GM12864 (cell line): ENCODE measurements at regions not wholly inside any gene's neighbourhood (a gene's known extent, or its start where the extent isn't known, plus 50 kb on each side); places are given as distances from the start of the nearest gene placed in this dataset.

Source experiments
- DNase-seq: peaks from one replicate; pipeline ENCODE4 v3.0.0-alpha.2; 2011; ENCODE audit warnings: low read depth
- H3K4me3 ChIP-seq: 2 replicates; pipeline ENCODE4 v1.5.1; 2011; ENCODE audit warnings: mild to moderate bottlenecking, low read depth, low read length, control low read depth
- CTCF ChIP-seq: IDR thresholded peaks from 2 replicates; pipeline ENCODE4 v1.5.1; 2011; ENCODE audit warnings: low read depth, mild to moderate bottlenecking, moderate library complexity, low read length, control low read depth, inconsistent platforms; ENCODE audit errors: missing control alignments

GRCh38 chr13:103931331-103931845 is 865.2 kb upstream of the SLC10A2 start:
- no peak for TF ChIP-seq CTCF
- DNase-seq, result no peak
- H3K4me3 ChIP-seq, result no peak overlapping the region

GRCh38 chr13:103926118-103926517 is 859.9 kb upstream of the SLC10A2 start:
- no peak for TF ChIP-seq CTCF
- no peak for DNase-seq
- no peak overlapping the region for H3K4me3 ChIP-seq

GRCh38 chr13:103908911-103909310 is 842.7 kb upstream of the SLC10A2 start:
- DNase-seq, result no peak
- no peak overlapping the region for H3K4me3 ChIP-seq
- no peak for TF ChIP-seq CTCF

DNA sequence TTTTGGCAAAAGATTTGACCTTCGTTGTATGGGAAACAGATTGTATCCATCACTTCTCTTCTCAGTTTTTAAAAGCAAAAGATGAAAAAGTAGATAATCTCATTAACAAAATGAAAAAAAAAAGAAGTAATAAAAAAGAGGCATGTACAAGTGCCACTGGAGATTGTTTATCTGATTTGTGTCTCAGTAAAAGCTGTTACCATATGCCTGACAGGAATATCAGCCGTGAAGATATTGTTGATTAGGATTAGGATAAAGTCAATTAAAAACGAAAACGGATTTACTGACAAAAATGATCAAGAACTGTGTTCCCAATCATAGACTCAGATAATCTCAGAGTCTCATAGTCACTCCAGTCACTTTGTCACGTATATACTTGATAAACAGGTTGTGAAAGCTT is 842.1 kb upstream of the SLC10A2 start:
- no peak overlapping the region for H3K4me3 ChIP-seq
- no peak for TF ChIP-seq CTCF
- DNase-seq, result no peak

DNA sequence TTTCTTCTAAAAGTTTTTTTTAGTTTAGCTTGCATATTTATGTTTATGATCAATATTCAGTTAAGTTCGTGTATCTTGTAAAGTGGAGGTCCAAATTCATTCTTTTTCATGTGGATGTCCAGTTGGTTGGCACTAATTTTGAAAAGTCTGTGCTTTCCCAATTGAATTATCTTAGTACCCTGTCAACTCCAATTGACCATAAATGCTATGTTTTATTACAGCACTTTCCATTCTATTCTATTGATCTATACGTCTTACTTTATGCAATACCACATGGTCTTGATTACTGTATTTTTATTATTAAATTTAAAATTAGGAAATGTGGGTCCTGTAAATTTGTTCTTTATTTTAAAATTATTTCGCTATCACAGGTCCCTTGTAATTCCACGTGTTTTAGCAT is 837.6 kb upstream of the SLC10A2 start:
- H3K4me3 ChIP-seq, result no peak overlapping the region
- no peak for DNase-seq
- TF ChIP-seq CTCF, result no peak

- DNase-seq, result no peak
- H3K4me3 ChIP-seq, result no peak overlapping the region
- no peak for TF ChIP-seq CTCF
Observed at GRCh38 chr13:103898481-103898880, 832.3 kb upstream of the SLC10A2 start.

DNA sequence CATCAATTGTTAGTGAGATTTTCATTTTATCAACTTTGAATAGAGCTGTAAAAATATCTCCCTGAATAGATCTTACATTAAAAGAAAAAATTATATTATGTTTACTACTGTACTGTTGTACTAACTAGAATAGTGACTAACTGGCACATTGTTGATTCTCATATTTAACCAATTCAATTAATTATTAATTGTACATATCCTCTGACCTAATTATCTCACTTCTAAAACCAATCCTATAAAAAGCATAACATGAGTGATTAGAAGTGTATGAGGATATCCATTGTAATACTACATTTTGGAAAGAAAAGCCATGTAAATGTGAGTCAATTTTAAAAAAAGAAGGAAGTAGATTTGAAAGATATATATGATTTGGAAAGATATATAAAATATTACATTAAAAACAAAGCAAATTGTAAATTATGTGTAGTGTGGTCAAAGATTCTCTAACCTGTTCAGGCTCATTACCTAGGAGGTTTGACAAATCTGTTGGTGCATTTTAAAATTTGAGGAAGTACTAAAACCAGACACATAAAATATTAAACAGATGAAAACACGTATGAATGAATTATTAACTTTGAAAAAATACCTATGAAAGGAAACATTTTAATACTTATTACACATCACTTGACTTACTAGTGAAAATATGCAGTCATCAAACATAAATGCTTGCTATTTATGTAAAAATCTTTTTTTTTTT is 829.8 kb upstream of the SLC10A2 start:
- TF ChIP-seq CTCF, result no peak
- no peak for DNase-seq

More for the DNA sequence above, 829.8 kb upstream of the SLC10A2 start:
- H3K4me3 ChIP-seq, result no peak overlapping the region
